ENCODE measurements at regions not wholly inside any gene's neighbourhood (a gene's known extent, or its start where the extent isn't known, plus 50 kb on each side); places are given as distances from the start of the nearest gene placed in this dataset.
A peak's percentile ranks its signal among the peaks of the same experiment; 100 is the strongest.
"Not testable (repeated sequence)": the region's sequence is repeated elsewhere in the genome, so short reads cannot be mapped to it uniquely, and the experiment has no call there.

GRCh38 chr1:120954736-120955135 lies 65.2 kb downstream of the PPIAL4A start:
- H3K9me3 ChIP-seq: no peaks in the 10 kb centered on the region
- 0 to 44% methylated on average over 1 to 5 of the region's 21 CpGs for WGBS, 2 donors (ENCODE audit: low coverage in 1 of 2)
- peaks cover 3% of the 10 kb centered on the region for H3K27me3 ChIP-seq
- H3K27ac ChIP-seq: no peak overlapping the region
- TF ChIP-seq EP300 (IDR thresholded peaks at IDR 0.05): no peak
- TF ChIP-seq, protein P1, sequence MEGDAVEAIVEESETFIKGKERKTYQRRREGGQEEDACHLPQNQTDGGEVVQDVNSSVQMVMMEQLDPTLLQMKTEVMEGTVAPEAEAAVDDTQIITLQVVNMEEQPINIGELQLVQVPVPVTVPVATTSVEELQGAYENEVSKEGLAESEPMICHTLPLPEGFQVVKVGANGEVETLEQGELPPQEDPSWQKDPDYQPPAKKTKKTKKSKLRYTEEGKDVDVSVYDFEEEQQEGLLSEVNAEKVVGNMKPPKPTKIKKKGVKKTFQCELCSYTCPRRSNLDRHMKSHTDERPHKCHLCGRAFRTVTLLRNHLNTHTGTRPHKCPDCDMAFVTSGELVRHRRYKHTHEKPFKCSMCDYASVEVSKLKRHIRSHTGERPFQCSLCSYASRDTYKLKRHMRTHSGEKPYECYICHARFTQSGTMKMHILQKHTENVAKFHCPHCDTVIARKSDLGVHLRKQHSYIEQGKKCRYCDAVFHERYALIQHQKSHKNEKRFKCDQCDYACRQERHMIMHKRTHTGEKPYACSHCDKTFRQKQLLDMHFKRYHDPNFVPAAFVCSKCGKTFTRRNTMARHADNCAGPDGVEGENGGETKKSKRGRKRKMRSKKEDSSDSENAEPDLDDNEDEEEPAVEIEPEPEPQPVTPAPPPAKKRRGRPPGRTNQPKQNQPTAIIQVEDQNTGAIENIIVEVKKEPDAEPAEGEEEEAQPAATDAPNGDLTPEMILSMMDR (IDR thresholded peaks at IDR 0.05): no peak
- TF ChIP-seq POLR2AphosphoS5 (IDR thresholded peaks at IDR 0.05): no peak
- TF ChIP-seq POLR2A (IDR thresholded peaks at IDR 0.05): no peak
- no peaks in the 10 kb centered on the region for H3K4me1 ChIP-seq
- H3K36me3 ChIP-seq: peaks cover 0 to 10% of the 10 kb centered on the region in 2 donors
- no peak for ATAC-seq
- no peak overlapping the region for H3K4me3 ChIP-seq

- not testable (repeated sequence) for H3K4me1 ChIP-seq, H3K27me3 ChIP-seq
Measured at GRCh38 chr1:120955961-120956360, 66.4 kb downstream of the PPIAL4A start.

GRCh38 chr1:120966018-120966417 lies 76.4 kb downstream of the PPIAL4A start:
- 63% methylated on average over 1 of the region's 5 CpGs; no CpG with 5 or more reads in 1 of the 2 donors for WGBS, 2 donors (ENCODE audit: low coverage in 1 of 2)
- not testable (repeated sequence) for H3K9me3 ChIP-seq, H3K4me3 ChIP-seq, H3K27ac ChIP-seq, H3K27me3 ChIP-seq, ATAC-seq, H3K4me1 ChIP-seq, H3K36me3 ChIP-seq

More at GRCh38 chr1:120955961-120956360, 66.4 kb downstream of the PPIAL4A start:
- not testable (repeated sequence) for H3K36me3 ChIP-seq, H3K4me3 ChIP-seq, H3K27ac ChIP-seq, H3K9me3 ChIP-seq, ATAC-seq
- WGBS, 2 donors (ENCODE audit: low coverage in 1 of 2): 26 to 83% methylated on average over 1 to 2 of the region's 2 CpGs

DNA sequence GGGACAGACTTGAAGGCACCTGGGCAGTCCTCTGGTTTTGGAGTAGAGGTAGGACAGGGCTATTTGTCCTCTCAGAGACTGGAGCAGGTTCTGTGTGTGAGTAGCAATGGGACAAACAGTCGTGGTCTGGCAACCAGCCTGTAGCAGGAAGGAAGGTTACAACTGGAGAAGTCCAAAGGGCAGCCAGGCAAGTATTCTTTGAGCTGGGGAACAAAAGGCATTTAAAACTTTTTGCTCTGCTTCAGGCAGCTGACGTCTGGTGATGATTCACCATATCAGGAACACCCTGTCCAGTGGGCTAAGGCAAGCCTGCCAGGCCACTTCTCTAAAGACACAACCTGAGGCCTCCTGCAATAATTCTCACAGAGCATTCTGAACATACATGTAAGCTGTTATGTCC lies 83.3 kb downstream of the PPIAL4A start:
- 0% methylated on average over 1 of the region's 2 CpGs; no CpG with 5 or more reads in 1 of the 2 donors for WGBS, 2 donors (ENCODE audit: low coverage in 1 of 2)
- not testable (repeated sequence) for H3K4me1 ChIP-seq, H3K9me3 ChIP-seq, H3K36me3 ChIP-seq, H3K27ac ChIP-seq, H3K27me3 ChIP-seq, H3K4me3 ChIP-seq
- ATAC-seq: peak; percentile 48

DNA sequence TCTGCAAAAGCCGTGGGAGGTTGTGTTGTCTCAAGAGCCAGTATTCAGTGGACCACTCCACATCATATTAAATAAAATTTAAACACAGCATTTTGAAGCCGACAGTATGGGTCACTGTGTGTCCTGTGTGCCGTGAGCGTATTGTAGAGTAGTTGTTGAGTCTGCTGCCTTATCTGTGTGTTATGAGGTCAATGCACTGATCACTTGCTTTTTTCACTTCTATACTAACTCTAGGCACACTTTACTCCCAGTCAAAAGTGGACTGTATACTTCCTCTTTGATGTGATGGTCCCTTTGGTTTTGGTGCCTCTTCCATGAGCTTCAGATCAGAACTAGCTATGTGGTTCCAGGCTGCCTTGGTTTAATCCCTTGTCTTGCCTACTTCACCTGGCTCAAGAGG lies 84.3 kb downstream of the PPIAL4A start:
- WGBS, 2 donors (ENCODE audit: low coverage in 1 of 2): 87 to 100% methylated on average over 3 to 4 of the region's 4 CpGs
- not testable (repeated sequence) for H3K4me1 ChIP-seq, H3K27ac ChIP-seq, H3K27me3 ChIP-seq, H3K36me3 ChIP-seq, ATAC-seq, H3K9me3 ChIP-seq, H3K4me3 ChIP-seq

- H3K27me3 ChIP-seq, H3K27ac ChIP-seq, H3K36me3 ChIP-seq, ATAC-seq, H3K9me3 ChIP-seq, H3K4me3 ChIP-seq, H3K4me1 ChIP-seq: not testable (repeated sequence)
- 0% methylated on average over 1 of the region's 6 CpGs; no CpG with 5 or more reads in 1 of the 2 donors for WGBS, 2 donors (ENCODE audit: low coverage in 1 of 2)
Measured at GRCh38 chr1:120977279-120977678, 87.7 kb downstream of the PPIAL4A start.

GRCh38 chr1:120981489-120982094 lies 92.0 kb downstream of the PPIAL4A start:
- not testable (repeated sequence) for H3K27me3 ChIP-seq, H3K27ac ChIP-seq, H3K36me3 ChIP-seq, H3K4me3 ChIP-seq, H3K4me1 ChIP-seq, H3K9me3 ChIP-seq, ATAC-seq
- WGBS, 2 donors (ENCODE audit: low coverage in 1 of 2): 73% methylated on average over 3 of the region's 3 CpGs; no CpG with 5 or more reads in 1 of the 2 donors

- not testable (repeated sequence) for H3K9me3 ChIP-seq, H3K4me3 ChIP-seq, H3K27ac ChIP-seq, H3K27me3 ChIP-seq, ATAC-seq, H3K36me3 ChIP-seq, H3K4me1 ChIP-seq
- no CpG with 5 or more reads among the region's 2 CpGs for WGBS, 2 donors (ENCODE audit: low coverage in 1 of 2)
Measured at GRCh38 chr1:120994614-120995013, 105.0 kb downstream of the PPIAL4A start.

DNA sequence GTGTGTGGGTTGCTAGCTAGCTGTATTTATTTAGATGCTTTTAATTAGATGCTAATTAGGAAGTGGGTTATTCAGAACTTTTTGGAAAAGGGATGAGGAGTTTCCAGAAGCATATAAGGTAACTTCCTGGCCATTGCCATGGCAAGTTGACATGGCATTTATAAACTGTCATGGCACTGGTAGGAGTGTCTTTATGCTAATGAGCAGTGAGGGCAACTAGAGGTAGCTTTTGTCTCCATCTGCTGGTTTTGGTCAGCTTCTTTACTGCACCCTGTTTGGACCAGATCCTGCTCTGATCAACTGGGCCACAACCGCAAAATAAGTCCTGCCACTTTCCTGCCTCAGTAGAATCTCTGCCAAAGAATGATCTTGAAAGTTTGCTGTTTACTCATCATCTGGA lies 105.5 kb downstream of the PPIAL4A start:
- H3K4me3 ChIP-seq, H3K27me3 ChIP-seq, H3K9me3 ChIP-seq, H3K4me1 ChIP-seq, H3K36me3 ChIP-seq, H3K27ac ChIP-seq, ATAC-seq: not testable (repeated sequence)
- WGBS, 2 donors (ENCODE audit: low coverage in 1 of 2): no CpG with 5 or more reads among the region's 1 CpG

GRCh38 chr1:121001090-121001726 lies 111.6 kb downstream of the PPIAL4A start:
- H3K27ac ChIP-seq, H3K36me3 ChIP-seq, H3K4me1 ChIP-seq, ATAC-seq, H3K9me3 ChIP-seq, H3K4me3 ChIP-seq, H3K27me3 ChIP-seq: not testable (repeated sequence)
- WGBS, 2 donors (ENCODE audit: low coverage in 1 of 2): no CpG with 5 or more reads among the region's 10 CpGs

- not testable (repeated sequence) for H3K4me3 ChIP-seq, H3K4me1 ChIP-seq, H3K9me3 ChIP-seq, H3K27ac ChIP-seq, H3K36me3 ChIP-seq, ATAC-seq
- WGBS, 2 donors (ENCODE audit: low coverage in 1 of 2): no CpG with 5 or more reads among the region's 3 CpGs
- peaks cover 16% of the 10 kb centered on the region for H3K27me3 ChIP-seq
Measured at GRCh38 chr1:121003230-121003629, 113.7 kb downstream of the PPIAL4A start.

GRCh38 chr1:121006826-121007225 lies 117.3 kb downstream of the PPIAL4A start:
- not testable (repeated sequence) for H3K27ac ChIP-seq, H3K9me3 ChIP-seq, H3K36me3 ChIP-seq, H3K4me3 ChIP-seq, ATAC-seq
- 0 to 13% methylated on average over 1 to 3 of the region's 21 CpGs for whole genome bisulfite sequencing, 2 donors (ENCODE audit: low coverage in 1 of 2)
- Histone ChIP-seq H3K4me1 (peaks cover 0 to 17% (median 5%) of the 10 kb centered on the region in 3 donors), H3K27me3 (peaks cover 24% of the 10 kb centered on the region)

All from gastroesophageal sphincter (tissue), 4 donors.